ENCODE measurements at regions not wholly inside any gene's neighbourhood (a gene's known extent, or its start where the extent isn't known, plus 50 kb on each side); places are given as distances from the start of the nearest gene placed in this dataset.

GRCh38 chr12:130017591-130018449 lies 114.0 kb upstream of the TMEM132D start:
- no peak for DNase-seq

- DNase-seq = no peak
Measured at GRCh38 chr12:130018614-130019013, 114.8 kb upstream of the TMEM132D start.

GRCh38 chr12:130026608-130027176 lies 122.9 kb upstream of the TMEM132D start:
- DNase-seq = peak in 1 of 2 experiments; percentile 10

GRCh38 chr12:130027798-130028197 lies 124.0 kb upstream of the TMEM132D start:
- no peak for DNase-seq

GRCh38 chr12:130029151-130029550 lies 125.3 kb upstream of the TMEM132D start:
- DNase-seq = no peak

- DNase-seq = no peak
Measured at GRCh38 chr12:130031041-130031440, 127.2 kb upstream of the TMEM132D start.

GRCh38 chr12:130031571-130032189 lies 127.9 kb upstream of the TMEM132D start:
- DNase-seq = peak; percentile 19 to 44

- peak; percentile 25 to 70 for DNase-seq
Measured at GRCh38 chr12:130041983-130042812, 120.1 kb upstream of the FZD10 start.

- DNase-seq = no peak
Measured at GRCh38 chr12:130043685-130044406, 118.4 kb upstream of the FZD10 start.

GRCh38 chr12:130044991-130045621 lies 117.2 kb upstream of the FZD10 start:
- DNase-seq = no peak

- DNase-seq = no peak
Measured at GRCh38 chr12:130049666-130050065, 112.6 kb upstream of the FZD10 start.

GRCh38 chr12:130051900-130052299 lies 110.4 kb upstream of the FZD10 start:
- DNase-seq = no peak

GRCh38 chr12:130053651-130054069 lies 108.6 kb upstream of the FZD10 start:
- DNase-seq = no peak

- no peak for DNase-seq
Measured at GRCh38 chr12:130054803-130055202, 107.5 kb upstream of the FZD10 start.

- DNase-seq = no peak
Measured at GRCh38 chr12:130058926-130059472, 103.3 kb upstream of the FZD10 start.

- DNase-seq = no peak
Measured at GRCh38 chr12:130063866-130064265, 98.4 kb upstream of the FZD10 start.

GRCh38 chr12:130064999-130065398 lies 97.3 kb upstream of the FZD10 start:
- DNase-seq = no peak

- DNase-seq = no peak
Measured at GRCh38 chr12:130066742-130067141, 95.5 kb upstream of the FZD10 start.

- no peak for DNase-seq
Measured at GRCh38 chr12:130068741-130069140, 93.5 kb upstream of the FZD10 start.

- DNase-seq = peak; percentile 20 to 23
Measured at GRCh38 chr12:130070126-130070611, 92.1 kb upstream of the FZD10 start.

- DNase-seq = no peak
Measured at GRCh38 chr12:130073721-130074120, 88.5 kb upstream of the FZD10 start.
